ENCODE measurements at regions not wholly inside any gene's neighbourhood (a gene's known extent, or its start where the extent isn't known, plus 50 kb on each side); places are given as distances from the start of the nearest gene placed in this dataset.
"Not testable (repeated sequence)": the region's sequence is repeated elsewhere in the genome, so short reads cannot be mapped to it uniquely, and the experiment has no call there.

- DNase-seq = peak; percentile 57
These were observed 1037.4 kb upstream of the TMPRSS15 start for GRCh38 chr21:19440792-19441655.

- DNase-seq = no peak
These were observed 1054.7 kb upstream of the TMPRSS15 start for GRCh38 chr21:19458295-19458694.

GRCh38 chr21:19461481-19462205, 1058.1 kb upstream of the TMPRSS15 start:
- no peak for DNase-seq

- DNase-seq = no peak
These were observed 1060.4 kb upstream of the TMPRSS15 start for GRCh38 chr21:19463966-19464365.

GRCh38 chr21:19468991-19469715, 1065.6 kb upstream of the TMPRSS15 start:
- no peak for DNase-seq

- DNase-seq = no peak
These were observed 1071.9 kb upstream of the TMPRSS15 start for GRCh38 chr21:19475525-19475924.

- DNase-seq = no peak
These were observed 1086.3 kb upstream of the TMPRSS15 start for GRCh38 chr21:19489930-19490329.

GRCh38 chr21:19490481-19490880, 1086.9 kb upstream of the TMPRSS15 start:
- DNase-seq = no peak

GRCh38 chr21:19493437-19494241, 1090.1 kb upstream of the TMPRSS15 start:
- DNase-seq = not testable (repeated sequence)

GRCh38 chr21:19501115-19501514, 1097.5 kb upstream of the TMPRSS15 start:
- no peak for DNase-seq

- no peak for DNase-seq
These were observed 1104.2 kb upstream of the TMPRSS15 start for GRCh38 chr21:19507682-19508260.

GRCh38 chr21:19508442-19508841, 1104.9 kb upstream of the TMPRSS15 start:
- DNase-seq = no peak

- no peak for DNase-seq
These were observed 1105.3 kb upstream of the TMPRSS15 start for GRCh38 chr21:19508844-19509243.

- no peak for DNase-seq
These were observed 1106.5 kb upstream of the TMPRSS15 start for GRCh38 chr21:19510057-19510456.

GRCh38 chr21:19510653-19511052, 1107.1 kb upstream of the TMPRSS15 start:
- DNase-seq = no peak

- DNase-seq = no peak
These were observed 1118.8 kb upstream of the TMPRSS15 start for GRCh38 chr21:19522381-19522780.

- no peak for DNase-seq
These were observed 1119.5 kb upstream of the TMPRSS15 start for GRCh38 chr21:19523061-19523460.

GRCh38 chr21:19523746-19524145, 1120.2 kb upstream of the TMPRSS15 start:
- no peak for DNase-seq

GRCh38 chr21:19529031-19529430, 1125.4 kb upstream of the TMPRSS15 start:
- DNase-seq = no peak

- DNase-seq = no peak
These were observed 1131.8 kb upstream of the TMPRSS15 start for GRCh38 chr21:19535356-19535755.

- no peak for DNase-seq
These were observed 1133.5 kb upstream of the TMPRSS15 start for GRCh38 chr21:19537116-19537515.

- no peak for DNase-seq
These were observed 1136.7 kb upstream of the TMPRSS15 start for GRCh38 chr21:19540287-19540686.

Measured in NCI-H1092 treated with DMSO at 0.1 percent for 48 hours (cell line).